Right lobe of liver (tissue), 6 donors: ENCODE measurements at regions not wholly inside any gene's neighbourhood (a gene's known extent, or its start where the extent isn't known, plus 50 kb on each side); places are given as distances from the start of the nearest gene placed in this dataset.

Experiments
- ATAC-seq, 4 donors: fragments of 200-7000 bp; cut with Tn5 transposase; one replicate each; pipeline ENCODE4 v1.9.1; 2020; ENCODE audit warnings: mild to moderate bottlenecking in 4 of 4, moderate library complexity in 4 of 4
- DNase-seq, 3 donors: peaks; one replicate each; pipeline ENCODE4 v3.0.0-alpha.2; 2020
- H3K27ac ChIP-seq, 3 donors: fragments of 200-600 bp; one replicate each; pipeline ENCODE4 v1.8.0; 2022
- H3K27me3 ChIP-seq, 2 donors: fragments of 200-600 bp; one replicate each; pipeline ENCODE4 v1.8.0; 2022
- H3K36me3 ChIP-seq, 4 donors: fragments of 200-600 bp; sonication (generic) in 1 of 4; one replicate each; pipeline versions ENCODE4 v1.5.1 to v1.8.0; 2017 to 2022; ENCODE audit warnings: control low read depth in 1 of 4
- H3K4me1 ChIP-seq, 4 donors: fragments of 200-600 bp; sonication (generic) in 1 of 4; one replicate each; pipeline versions ENCODE4 v1.5.1 to v1.8.0; 2017 to 2022; ENCODE audit warnings: control low read depth in 1 of 4
- H3K4me3 ChIP-seq, 3 donors: fragments of 200-600 bp; one replicate each; pipeline ENCODE4 v1.8.0; 2022
- H3K9me3 ChIP-seq, 4 donors: fragments of 200-600 bp; sonication (generic) in 1 of 4; one replicate each; pipeline versions ENCODE4 v1.5.1 to v1.8.0; 2017 to 2022; ENCODE audit warnings: control low read depth in 1 of 4
- CTCF ChIP-seq, 4 donors: fragments of 200-600 bp in 3 of 4; fragments of 450-650 bp in 1 of 4; IDR thresholded peaks; one replicate each; pipeline versions ENCODE4 v1.5.1 to v1.8.0; 2016 to 2022; ENCODE audit warnings: antibody characterized with exemption in 4 of 4, mild to moderate bottlenecking in 2 of 4
- POLR2A ChIP-seq: fragments of 450-650 bp; IDR thresholded peaks from one replicate; pipeline ENCODE4 v1.6.1; 2017; ENCODE audit warnings: antibody characterized with exemption, mild to moderate bottlenecking
- WGBS: methylation state at CpG from one replicate; pipeline ENCODE4 v1.1.6; 2018; ENCODE audit warnings: low coverage, low lambda C conversion rate; ENCODE audit not compliant: insufficient coverage; ENCODE audit errors: missing lambda C conversion rate; 5-methylcytosine and 5-hydroxymethylcytosine counted together
- intact Hi-C, 2 donors: fragments of 100-400 bp; cut with DNase I; formaldehyde crosslinking; loops; one replicate each; pipeline versions ENCODE4 v1.11.2 to v1.14.1; 2022
- donor health status: DM: no; HTN: yes; CAD: no.
- donor health status: DM: no; HTN: no; CAD: no.
- donor health status: DM: no; HTN: no; CAD: no.
- donor health status: DM: no; HTN: yes; CAD: no.
- donor health status: DM: no; HTN: yes; CAD: no.

DNA sequence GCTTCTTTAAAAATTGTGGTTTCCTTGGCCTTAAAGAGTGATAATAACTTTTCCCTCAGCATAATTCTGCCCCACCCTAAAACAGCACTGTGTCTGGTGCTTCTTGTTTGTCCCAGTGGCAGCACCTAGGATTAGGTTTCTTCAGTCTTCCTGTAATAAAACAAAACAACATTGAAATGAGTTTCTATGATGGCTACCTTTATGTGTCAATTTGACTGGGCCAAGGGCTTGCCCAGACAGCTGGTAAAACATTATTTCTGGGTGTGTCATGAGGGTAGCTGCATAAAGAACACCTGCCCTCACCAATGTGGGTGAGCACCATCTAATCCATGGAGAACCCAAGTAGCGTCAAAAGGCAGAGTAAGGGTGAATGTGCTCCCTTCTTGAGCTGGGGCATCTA lies 117.8 kb downstream of the QRSL1 start:
- Histone ChIP-seq H3K4me3 (no peak overlapping the region), H3K36me3 (no peaks in the 10 kb centered on the region), H3K27me3 (no peaks in the 10 kb centered on the region), H3K4me1 (peaks cover 0 to 5% (median 2%) of the 10 kb centered on the region in 4 donors), H3K9me3 (no peaks in the 10 kb centered on the region), H3K27ac (no peak overlapping the region)
- no CpG with 5 or more reads among the region's 1 CpG for WGBS
- TF ChIP-seq POLR2A (no peak), CTCF (IDR thresholded peaks at IDR 0.05) (no peak)
- intact Hi-C loops: no loop called here
- ATAC-seq (no peak), DNase-seq (no peak)

DNA sequence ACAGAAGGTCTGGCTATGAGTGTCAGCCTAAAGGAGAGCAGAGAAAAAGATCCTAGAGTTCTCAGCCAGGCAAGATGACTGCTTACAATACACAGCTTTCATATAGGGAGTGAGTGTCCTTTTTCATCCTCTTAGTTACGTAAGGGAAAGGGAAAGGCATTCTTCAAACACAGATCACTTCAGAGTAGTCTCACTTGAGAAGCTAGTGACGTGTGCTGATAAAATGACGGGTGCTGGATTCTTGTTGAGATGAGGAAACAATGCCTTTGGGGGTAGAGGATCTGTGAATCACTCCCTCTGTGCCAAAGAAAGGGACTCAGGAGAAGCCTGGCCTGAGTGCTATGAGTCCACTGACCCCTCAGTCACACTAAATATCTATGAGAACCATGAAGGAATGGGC lies 117.3 kb downstream of the QRSL1 start:
- peak overlapping the region in 1 of 3 donors; percentile 11 for H3K27ac ChIP-seq
- no peak for TF ChIP-seq POLR2A
- no peak for TF ChIP-seq CTCF (IDR thresholded peaks at IDR 0.05)
- H3K9me3 ChIP-seq: no peaks in the 10 kb centered on the region
- ATAC-seq (no peak), DNase-seq (no peak)
- H3K4me3 ChIP-seq: no peak overlapping the region
- no peaks in the 10 kb centered on the region for H3K36me3 ChIP-seq
- H3K27me3 ChIP-seq: no peaks in the 10 kb centered on the region
- intact Hi-C loops: no loop called here
- H3K4me1 ChIP-seq: peaks cover 0 to 5% (median 2%) of the 10 kb centered on the region in 4 donors
- WGBS: 63% methylated on average over 2 of the region's 3 CpGs

GRCh38 chr6:106745824-106746582 lies 116.6 kb downstream of the QRSL1 start:
- WGBS: 78% methylated on average over 3 of the region's 5 CpGs
- intact Hi-C loops: no loop called here
- peak overlapping the region in 1 of 3 donors; percentile 11 for H3K27ac ChIP-seq
- no peaks in the 10 kb centered on the region for H3K36me3 ChIP-seq
- no peak overlapping the region for H3K4me3 ChIP-seq
- no peak for DNase-seq
- no peaks in the 10 kb centered on the region for H3K9me3 ChIP-seq
- H3K27me3 ChIP-seq: no peaks in the 10 kb centered on the region
- TF ChIP-seq POLR2A (no peak), CTCF (IDR thresholded peaks at IDR 0.05) (no peak)
- ATAC-seq: no peak
- peaks cover 0 to 5% (median 2%) of the 10 kb centered on the region in 4 donors for H3K4me1 ChIP-seq

GRCh38 chr6:106745197-106745770 lies 115.9 kb downstream of the QRSL1 start:
- intact Hi-C loops: no loop called here
- Histone ChIP-seq H3K4me3 (no peak overlapping the region), H3K36me3 (no peaks in the 10 kb centered on the region), H3K27ac (no peak overlapping the region), H3K9me3 (no peaks in the 10 kb centered on the region), H3K27me3 (no peaks in the 10 kb centered on the region), H3K4me1 (peaks cover 0 to 8% (median 2%) of the 10 kb centered on the region in 4 donors)
- 47% methylated on average over 3 of the region's 3 CpGs for WGBS
- peak in 2 of 4 donors; percentile 30 to 47 for ATAC-seq
- no peak for TF ChIP-seq POLR2A
- no peak for TF ChIP-seq CTCF (IDR thresholded peaks at IDR 0.05)
- no peak for DNase-seq
